Hepatic stellate cell (primary cell): ENCODE measurements at regions not wholly inside any gene's neighbourhood (a gene's known extent, or its start where the extent isn't known, plus 50 kb on each side); places are given as distances from the start of the nearest gene placed in this dataset.

ENCODE experiments used
- DNase-seq: peaks from one replicate; pipeline ENCODE4 v3.0.0; 2011; ENCODE audit warnings: low spot score

DNA sequence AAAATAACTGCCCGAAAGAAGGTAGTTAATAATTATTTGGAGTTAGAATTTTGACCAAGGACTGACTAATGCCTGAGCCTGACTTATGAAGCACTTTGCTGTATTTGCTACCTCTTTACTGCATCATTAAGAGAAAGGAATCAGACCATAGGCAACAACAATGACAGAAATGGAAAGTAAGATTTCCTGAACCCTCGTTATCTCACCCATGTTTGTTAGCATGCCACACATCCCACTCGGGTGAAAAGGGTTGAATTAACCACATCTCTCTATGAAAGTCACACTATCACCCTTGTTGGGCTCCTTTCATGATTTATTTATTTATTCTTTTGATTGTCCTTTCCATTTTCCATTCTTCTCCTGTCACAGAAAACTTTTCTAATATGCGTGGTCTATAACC lies 59.6 kb downstream of the OLIG3 start:
- DNase-seq, result no peak

DNA sequence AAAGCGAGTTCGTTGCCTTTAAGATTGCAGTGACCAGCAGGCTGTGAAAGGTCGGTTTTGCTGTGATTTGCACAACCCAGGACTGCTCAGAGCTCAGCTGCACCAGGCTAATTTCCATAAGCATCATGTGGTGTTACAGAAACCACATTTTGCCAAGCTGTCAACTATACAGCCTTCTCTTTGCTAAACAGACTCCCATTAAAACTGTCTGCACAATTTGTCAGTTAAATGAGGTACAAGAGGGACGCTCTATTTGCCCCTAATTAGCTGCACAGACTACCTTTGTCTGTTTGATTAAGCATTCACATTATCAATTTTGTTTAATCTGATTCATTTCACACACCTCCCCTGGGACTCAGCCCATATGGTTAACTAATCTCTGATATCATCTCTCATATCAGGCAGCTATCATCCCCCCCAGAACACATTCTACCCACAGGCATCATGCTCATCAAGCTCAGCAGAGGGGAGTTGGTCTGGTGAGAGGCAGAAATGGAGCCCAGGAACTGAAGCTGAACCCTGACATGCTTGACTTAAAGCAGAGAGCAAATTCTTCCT lies 62.1 kb downstream of the OLIG3 start:
- DNase-seq, result no peak

DNA sequence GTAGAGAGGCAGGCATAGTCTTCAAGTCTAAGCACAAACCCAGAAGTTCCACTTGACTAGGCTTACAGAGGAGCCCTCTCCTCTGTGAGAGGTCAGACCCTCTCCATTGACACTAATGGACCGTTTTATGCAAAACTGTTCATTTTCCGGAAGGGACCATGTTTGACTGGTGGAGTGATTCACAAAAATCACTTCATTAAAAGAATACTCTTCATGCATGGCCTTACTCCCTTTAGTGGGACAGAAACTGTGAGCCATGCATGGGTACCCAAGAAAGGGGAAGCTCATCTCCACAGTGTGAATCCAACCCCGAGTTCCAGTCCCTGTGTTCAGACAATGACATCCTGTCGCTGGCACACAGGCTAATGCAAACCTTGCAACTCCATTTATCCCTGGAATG lies 63.2 kb downstream of the OLIG3 start:
- no peak for DNase-seq

DNA sequence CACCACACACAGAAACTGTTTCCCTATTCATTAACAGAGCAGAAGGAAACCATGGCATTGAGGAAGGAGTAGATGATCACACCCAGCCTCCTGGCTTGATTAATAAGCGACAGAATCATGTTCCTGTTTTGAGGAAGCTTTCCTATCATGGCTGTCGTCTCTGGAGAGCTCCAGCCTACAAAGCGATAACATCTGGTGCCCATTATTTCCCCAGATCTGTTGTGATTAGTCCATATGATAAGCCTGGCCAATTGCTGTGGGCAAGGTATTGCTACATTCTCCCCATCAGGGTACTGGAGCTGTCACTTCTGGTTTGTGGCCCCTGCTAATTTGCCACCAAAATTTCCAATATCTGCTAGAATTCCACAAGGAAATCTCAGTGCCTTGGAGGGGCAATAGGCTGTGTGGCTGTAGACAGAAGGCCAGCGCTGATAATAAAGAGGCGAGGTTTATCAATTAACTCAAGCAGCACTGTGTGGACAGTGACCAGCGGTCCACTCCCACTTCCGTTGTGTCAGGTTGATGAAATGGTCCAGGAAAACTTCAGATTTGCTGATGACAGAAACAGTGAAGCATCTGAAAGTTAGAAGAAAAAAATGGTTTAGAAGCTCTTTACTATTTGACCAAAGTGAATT lies 66.4 kb downstream of the OLIG3 start:
- DNase-seq, result no peak

DNA sequence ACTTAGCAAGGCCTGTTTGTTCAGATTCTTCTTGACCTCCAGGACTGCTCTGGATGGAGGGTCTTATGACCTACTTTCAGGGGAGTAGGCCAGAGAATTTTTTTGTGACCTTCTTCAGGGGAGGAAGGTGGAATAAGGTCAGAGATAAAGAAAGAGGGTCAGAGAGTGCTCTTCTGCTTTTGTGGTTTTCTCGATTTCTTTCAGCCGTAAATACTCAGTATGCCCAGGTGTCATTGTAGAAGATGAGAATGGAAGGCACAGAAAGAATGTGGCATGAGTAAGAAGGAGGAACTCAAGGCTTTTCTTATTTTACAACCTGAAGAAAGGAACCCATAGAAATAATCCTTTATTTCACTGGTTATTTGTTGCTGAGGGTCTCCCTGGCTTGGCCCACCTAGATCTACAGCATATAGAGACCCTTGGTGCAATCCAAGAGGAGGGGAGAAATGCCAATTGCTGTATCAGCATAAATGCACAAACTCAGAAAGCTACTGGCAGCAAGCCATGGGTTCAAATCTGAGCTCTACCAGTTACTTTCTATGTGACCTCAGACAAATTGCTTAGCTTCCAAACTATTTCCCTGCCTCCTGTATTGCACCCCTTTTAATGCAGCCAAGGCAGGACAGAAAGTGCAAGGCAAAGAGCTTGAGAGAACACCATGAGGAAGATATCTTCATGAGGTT lies 68.0 kb downstream of the OLIG3 start:
- no peak for DNase-seq

DNA sequence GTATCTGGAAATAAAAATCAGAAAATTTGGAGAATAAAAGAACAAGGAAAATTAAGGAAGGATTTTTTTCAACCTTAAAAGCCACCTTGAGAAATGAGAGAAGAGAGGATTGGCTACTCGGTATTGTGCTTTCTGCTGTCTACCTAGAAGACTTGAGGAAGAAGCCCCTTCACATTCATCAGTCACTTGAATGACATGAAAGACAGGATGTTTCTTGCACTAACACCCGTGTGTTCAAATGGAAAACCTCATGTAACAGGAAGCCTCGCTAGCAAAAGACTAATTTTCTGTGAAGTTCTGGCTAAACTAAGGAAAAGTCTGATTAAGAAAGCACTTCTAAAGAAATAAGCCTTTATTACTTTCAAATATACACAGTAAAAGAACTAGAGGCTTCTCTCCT lies 69.9 kb downstream of the OLIG3 start:
- no peak for DNase-seq

DNA sequence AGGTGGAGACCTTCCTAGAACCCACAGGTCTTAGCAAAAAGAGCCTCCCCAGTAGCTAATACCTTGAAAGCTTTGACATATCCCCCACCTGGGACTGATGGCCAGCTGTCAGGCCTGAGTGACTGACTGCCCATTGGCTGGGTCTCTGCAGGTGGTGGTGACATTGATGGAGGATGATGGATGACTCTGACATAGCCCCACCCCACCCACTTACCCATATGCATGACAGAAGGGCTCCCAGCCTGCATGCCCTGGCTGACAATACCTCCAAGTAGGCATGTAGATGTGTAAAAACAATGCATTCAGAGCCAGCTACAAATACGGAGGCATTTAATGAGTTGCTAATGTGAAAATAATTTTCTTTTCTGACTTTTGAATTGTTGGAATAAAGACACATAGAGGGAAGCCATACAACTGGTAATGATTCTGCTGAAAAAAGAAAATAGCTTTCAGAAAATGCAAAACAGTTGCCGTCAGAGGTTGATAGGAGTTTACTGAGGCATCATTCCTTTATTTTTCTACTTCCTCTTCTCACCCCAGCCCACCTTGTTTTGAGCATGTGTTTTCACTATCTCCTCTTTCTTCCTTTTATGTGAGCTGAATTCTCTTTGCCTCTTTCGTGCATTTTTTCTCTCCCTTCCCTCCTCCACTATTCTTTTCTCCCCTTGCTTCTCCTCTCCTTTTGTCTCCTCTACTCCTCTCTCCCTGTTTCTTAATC lies 70.6 kb downstream of the OLIG3 start:
- no peak for DNase-seq

DNA sequence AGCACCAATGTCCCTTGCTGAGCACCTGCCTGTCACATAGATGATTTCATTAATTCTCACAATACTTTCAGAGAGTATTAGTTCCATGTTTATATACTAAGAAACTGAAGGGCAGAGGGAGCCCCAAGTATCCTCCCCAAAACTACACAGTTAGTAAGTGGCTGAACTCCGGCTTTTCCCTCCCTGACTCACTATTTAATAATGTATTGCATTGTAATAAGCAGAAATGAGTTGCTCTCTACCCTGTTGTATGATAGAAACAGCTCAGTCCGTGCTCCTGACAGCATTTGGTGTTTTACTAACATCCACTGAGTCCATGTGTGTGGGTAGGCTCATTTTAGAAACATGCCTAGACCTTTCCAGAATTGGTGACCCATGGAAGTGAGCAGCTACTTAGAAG lies 76.8 kb downstream of the OLIG3 start:
- DNase-seq, result no peak

DNA sequence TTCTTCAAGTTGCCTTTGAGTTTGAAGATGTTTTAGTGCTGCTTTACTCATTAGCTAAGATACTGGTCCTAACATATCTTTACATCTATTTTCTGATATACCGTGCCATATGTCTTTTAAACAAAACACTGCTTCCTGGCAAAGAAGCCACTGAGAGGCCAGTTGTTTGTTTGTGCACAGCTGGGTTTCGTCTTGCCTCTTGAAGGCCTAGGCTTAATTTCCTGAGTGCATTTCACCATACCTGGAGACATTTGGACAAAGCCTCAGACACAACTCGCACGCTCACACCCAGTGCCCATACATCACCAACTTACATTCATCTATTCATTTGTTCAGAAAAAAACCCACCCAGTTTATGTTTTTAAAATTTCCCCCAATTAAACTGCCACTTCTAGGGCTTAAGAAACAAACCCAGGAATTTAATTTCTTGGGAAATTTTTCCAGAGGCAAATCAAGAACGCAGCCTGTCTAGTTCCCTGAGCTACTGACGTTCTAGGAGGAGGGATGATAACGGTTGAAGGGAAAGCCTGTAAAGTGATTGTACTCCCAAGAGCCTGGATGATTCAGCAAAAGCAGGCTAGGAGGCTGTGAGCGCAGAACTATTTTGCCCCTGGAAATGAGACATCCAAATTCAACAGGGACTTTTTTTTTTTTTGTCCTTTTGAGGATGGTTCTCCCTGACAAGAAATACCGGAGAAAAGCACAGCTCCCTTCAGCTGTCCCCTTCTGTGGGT lies 77.7 kb downstream of the OLIG3 start:
- no peak for DNase-seq

DNA sequence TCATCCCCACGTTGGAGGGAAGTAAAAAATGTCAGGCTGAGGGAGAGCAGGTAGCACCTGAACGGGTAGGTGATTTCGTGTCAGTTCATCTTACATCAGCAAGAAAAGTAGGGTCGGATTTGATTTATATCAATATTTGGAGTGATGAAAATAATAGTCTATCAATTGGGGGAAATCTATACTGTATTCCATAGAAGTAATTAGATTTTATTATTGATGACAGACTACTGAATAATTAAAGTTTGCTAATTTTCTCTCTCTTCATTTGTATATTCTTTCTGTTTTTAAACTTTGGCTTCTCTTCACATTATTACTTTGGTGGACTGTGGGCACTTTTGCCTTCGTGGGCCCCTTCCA lies 78.4 kb downstream of the OLIG3 start:
- no peak for DNase-seq

DNA sequence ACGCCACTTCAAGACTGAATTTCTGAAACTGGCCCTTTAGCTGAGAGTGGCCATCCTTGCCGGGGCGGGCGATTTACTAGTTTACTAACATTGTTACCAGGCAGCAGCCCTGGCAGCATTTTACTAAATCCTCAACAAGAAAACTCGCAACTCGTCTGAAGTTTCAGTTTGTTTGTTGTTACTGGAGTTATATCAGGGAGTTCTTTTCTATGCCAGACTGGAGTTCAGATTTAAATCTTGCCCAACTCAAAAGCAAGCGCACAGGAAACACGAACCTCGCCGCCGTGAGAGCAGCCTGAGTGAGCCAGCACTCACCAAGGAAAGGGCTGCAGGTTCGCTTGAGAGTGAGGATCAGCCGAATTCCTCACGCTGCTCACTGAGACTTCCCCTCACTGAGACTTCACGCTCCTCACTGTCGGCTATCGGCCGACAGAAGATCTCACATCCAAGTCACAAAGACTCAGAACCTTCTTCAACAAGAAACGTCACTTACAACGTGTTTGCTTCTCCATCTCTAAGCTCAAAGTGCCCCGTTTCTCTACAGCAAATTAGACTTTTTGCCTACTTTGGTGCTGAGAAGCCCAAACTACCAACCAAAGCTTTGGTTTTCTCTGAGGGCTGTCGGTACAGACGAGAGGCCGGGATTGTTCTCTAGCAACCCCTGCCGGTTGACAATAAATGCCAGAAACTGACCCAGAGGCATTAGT lies 78.9 kb downstream of the OLIG3 start:
- DNase-seq, result peak; percentile 21

DNA sequence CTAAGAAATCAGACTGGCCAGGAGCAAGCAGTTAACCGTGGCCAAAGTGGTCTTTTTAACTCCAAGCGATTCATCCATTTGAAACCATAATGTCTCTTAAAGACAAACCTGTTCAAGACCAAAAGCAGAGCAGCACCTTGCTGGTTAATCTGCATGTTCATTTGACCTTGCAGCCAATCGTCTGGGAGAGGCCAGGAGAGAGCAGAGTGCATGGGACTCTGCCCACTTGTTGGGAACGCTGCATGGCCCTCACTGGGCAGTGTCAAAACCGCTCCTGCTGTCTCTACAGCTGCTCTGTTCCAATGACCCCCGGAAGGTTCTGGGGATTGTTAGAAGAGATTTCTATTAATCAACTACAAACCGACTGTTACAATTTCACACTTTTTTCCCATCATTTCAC lies 79.6 kb downstream of the OLIG3 start:
- no peak for DNase-seq

DNA sequence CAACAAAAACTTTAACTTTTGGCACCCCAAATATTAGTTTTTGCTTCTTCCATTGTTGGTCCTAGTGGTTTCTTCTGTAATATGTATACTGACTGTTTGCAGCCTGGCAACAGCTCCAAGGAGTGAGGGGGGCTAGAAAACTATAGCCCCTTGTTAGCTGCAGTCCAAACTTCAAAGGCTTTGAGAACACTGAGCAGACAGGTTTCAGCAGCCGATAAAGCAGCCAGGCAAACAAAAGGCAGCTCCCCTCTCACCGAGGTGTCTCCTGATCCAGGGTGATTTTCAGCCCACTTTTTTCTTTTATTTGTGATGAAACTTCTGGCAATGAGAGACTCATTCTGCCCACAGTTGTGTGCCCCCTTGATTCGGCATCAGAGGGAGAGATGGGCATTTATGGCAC lies 80.7 kb downstream of the OLIG3 start:
- DNase-seq, result no peak

DNA sequence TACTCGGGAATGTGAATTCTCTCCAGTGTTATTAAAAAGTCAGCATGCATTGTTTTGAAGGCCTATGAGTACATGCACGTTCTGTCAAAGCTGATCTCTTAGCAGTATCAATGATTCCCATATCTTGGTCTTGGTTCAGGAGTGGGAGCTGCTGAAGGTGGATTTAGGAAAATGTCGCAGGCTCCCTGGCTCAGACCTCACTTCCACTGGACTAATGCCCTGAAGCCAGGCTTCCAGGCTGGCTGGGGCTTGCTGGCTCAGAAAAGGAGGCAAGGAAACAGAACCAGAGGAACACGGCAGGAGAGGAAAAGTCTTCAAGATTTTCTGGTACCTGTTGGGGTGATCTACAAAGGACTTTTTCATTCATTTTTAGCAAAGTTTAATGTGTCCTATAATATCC lies 81.6 kb downstream of the OLIG3 start:
- DNase-seq, result no peak

DNA sequence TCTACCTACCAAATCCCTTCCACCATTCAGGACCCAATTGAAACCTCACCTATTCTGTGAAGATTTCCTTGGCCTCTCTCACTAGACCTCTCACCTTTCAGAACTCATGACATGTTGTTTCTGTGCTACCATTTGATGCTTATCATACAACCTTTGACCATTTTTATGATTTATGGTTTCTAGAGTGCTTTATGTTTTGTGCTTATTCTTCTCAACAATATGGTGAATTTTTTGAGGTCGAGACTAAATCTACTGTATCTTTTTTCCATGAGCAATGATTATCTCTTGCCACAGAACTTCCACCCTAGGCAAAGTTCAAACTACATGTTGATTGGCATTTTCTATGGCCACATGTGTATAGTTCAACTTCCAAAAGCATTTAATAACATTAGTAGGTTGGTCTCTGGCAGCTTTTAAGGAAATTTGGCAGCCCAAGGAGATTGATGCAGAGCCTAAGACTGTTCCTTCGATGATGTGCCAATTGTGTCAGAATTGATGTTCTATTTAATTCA lies 84.9 kb downstream of the OLIG3 start:
- DNase-seq, result no peak

DNA sequence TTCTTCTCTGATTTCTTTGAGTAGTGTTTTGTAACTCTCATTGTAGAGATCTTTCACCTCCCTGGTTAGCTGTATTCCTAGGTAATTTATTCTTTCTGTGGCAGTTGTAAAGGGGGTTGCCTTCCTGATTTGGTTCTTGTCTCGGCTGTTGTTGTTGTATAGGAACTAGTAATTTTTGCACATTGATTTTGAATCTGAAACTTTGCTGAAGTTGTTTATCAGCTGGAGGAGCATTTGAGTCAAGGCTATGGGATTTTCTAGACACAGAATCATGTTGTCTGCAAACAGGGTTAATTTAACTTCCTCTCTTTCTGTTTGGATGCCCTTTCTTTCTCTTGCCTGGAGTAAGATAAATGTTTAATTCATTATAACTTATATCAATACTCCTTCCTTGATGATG lies 86.4 kb downstream of the OLIG3 start:
- no peak for DNase-seq

DNA sequence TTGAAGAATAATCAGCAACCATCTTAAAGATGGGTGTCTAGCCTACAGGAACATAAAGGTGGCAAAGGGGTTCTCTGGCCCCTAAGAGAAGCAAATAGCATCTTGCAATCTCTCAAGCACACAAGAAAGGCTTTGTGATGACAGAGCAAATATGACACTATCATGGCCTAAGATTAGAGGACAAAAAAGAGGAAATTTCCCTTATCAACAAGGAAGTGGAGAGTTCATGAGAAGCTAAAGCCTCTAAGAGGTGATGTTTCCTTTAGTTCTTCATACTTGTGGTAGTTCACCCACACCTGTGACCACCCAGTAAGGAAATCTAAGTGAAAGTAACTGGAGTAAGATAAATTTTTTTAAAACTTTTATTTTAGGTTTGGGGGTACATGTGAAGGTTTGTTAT lies 88.4 kb downstream of the OLIG3 start:
- no peak for DNase-seq

DNA sequence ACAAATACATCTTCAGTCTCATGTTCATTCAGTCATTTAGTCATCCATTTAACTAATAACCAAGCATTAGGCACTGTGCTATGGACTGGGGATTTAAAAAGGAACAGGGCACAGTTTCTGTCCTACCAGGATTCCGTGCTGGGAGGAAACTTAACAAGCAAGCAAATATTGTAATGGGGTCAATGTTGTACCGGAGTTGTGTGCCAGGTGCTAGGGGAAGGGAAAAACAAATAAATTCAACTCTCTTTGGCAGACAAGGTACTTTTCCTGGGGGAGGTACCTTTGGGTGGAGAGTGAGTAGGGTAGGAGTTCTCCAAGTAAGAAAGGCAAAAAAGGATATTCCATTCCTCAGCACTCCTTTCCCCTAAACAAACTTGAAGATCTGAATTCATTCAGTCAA lies 90.3 kb downstream of the OLIG3 start:
- no peak for DNase-seq

DNA sequence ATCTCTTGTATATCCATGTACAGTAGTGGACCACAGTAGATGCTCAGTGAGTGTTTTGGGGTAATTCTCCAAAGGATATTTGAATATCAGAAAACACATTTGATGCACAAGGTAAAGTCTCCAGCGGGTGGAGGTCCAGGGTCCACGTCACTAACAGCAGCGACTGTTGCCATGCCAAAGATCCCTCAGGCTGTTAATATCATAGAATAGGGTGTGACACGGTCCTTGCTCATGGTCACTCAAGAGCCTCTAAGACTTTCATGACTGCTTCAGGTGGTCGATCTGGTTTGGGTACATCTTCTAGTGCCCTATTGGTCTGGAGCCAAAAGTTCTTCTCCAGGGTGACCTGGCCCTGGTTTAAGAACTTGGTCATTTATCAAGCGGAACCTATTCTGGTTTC lies 90.8 kb downstream of the OLIG3 start:
- DNase-seq, result no peak

DNA sequence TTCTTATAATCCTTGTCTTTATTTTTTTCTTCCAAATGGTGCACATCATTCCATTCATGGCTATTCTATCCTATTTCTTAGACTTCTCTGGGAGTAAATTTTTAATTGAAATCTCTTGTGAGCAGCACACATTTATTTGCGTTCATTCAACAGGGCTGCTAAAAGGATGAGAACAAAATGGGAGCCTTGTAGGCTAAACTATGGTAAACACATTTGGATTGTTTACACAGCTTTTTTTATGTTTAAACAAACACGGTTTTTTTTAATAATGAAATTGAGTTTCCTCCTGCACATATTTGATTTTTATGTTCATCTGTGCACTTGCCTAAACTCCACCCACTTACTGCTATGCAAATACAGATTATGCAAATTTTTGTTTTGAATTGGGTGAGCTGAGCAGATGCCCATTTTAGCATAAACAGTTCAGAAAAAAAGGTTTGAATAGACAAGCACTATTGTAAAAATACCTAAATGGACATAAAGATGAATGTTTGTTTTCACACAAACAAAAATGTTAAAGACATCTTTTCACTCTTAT lies 92.0 kb downstream of the OLIG3 start:
- DNase-seq, result no peak

DNA sequence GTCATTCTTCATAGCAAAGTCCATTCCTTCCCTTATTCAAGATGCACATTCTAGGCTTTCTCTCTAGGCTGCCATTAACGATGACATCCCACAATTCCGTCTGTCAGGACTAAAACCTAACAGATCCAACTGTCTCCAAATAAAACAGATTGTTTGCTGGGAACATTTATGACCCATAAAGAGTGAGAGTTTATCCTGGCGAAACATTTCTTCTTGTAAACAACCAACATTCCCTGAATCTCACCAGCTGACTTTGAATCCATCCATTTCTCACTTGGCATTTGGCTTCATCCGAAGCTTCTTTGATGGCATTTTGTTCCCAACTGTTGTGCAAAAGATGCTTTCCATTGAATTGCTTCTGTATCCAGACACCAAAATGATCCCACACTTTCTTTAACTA lies 93.1 kb downstream of the OLIG3 start:
- DNase-seq, result no peak
